ENCODE measurements at regions not wholly inside any gene's neighbourhood (a gene's known extent, or its start where the extent isn't known, plus 50 kb on each side); places are given as distances from the start of the nearest gene placed in this dataset.
A peak's percentile ranks its signal among the peaks of the same experiment; 100 is the strongest.

- DNase-seq: no peak
- Histone ChIP-seq H3K36me3 (replicated peaks in 1 of 2) (no peaks in the 10 kb centered on the region), H3K27ac (no peak overlapping the region), H3K4me3 (no peak overlapping the region), H3K27me3 (no peaks in the 10 kb centered on the region), H3K9me3 (replicated peaks in 1 of 3) (no peaks in the 10 kb centered on the region), H3K4me1 (replicated peaks in 1 of 2) (no peaks in the 10 kb centered on the region)
- 90 to 95% (median 91%) methylated on average over 6 of the region's 6 CpGs for WGBS, 4 donors
- TF ChIP-seq POLR2A (IDR thresholded peaks at IDR 0.05) (no peak), CTCF (IDR thresholded peaks at IDR 0.05) (no peak)
- intact Hi-C loops (cut with DNase I): no loop called here
Measured at GRCh38 chr6:2488578-2488977, 243.2 kb upstream of the GMDS start.

GRCh38 chr6:2485116-2485515 is 239.7 kb upstream of the GMDS start:
- Histone ChIP-seq H3K27ac (no peak overlapping the region), H3K9me3 (replicated peaks in 1 of 3) (no peaks in the 10 kb centered on the region), H3K27me3 (no peaks in the 10 kb centered on the region), H3K4me3 (no peak overlapping the region), H3K4me1 (replicated peaks in 1 of 2) (no peaks in the 10 kb centered on the region), H3K36me3 (replicated peaks in 1 of 2) (no peaks in the 10 kb centered on the region)
- DNase-seq: peak in 1 of 7 donors; percentile 2
- WGBS, 4 donors: 35 to 55% (median 47%) methylated on average over 7 of the region's 7 CpGs
- TF ChIP-seq CTCF (IDR thresholded peaks at IDR 0.05) (no peak), POLR2A (IDR thresholded peaks at IDR 0.05) (no peak)
- intact Hi-C loops (cut with DNase I): no loop called here

GRCh38 chr6:2482773-2483172 is 237.4 kb upstream of the GMDS start:
- no peak for DNase-seq
- intact Hi-C loops (cut with DNase I): no loop called here
- 68 to 91% (median 85%) methylated on average over 1 to 2 of the region's 2 CpGs for WGBS, 4 donors

DNA sequence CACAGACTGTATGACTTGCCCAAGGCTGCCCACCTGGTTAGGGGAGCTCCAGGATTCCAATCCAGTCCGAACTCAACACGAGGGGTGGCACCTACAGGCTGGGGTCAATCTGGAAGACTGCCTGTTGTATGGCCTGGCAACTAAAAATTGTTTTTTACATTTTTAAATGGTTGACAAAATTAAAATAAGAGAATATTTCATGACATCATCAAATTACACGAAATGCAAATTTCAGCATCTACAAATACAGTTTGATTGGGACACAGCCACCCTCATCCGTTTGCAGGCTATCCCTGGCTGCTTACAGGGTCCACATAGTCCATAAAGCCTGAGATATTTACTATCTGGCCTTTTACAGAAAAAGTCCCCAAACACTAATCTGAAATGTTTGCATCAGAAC is 235.9 kb upstream of the GMDS start:
- TF ChIP-seq POLR2A (IDR thresholded peaks at IDR 0.05): no peak
- no peak for TF ChIP-seq CTCF (IDR thresholded peaks at IDR 0.05)
- no peaks in the 10 kb centered on the region for H3K36me3 ChIP-seq (replicated peaks in 1 of 2)
- H3K9me3 ChIP-seq (replicated peaks in 1 of 3): no peaks in the 10 kb centered on the region
- H3K27me3 ChIP-seq: no peaks in the 10 kb centered on the region
- WGBS, 4 donors: 89 to 95% (median 93%) methylated on average over 4 of the region's 4 CpGs
- intact Hi-C loops (cut with DNase I): no loop called here
- H3K4me1 ChIP-seq (replicated peaks in 1 of 2): no peaks in the 10 kb centered on the region
- no peak for DNase-seq
- H3K4me3 ChIP-seq: no peak overlapping the region
- no peak overlapping the region for H3K27ac ChIP-seq

More at GRCh38 chr6:2482773-2483172, 237.4 kb upstream of the GMDS start:
- TF ChIP-seq POLR2A (IDR thresholded peaks at IDR 0.05): no peak
- no peak for TF ChIP-seq CTCF (IDR thresholded peaks at IDR 0.05)
- H3K27ac ChIP-seq: no peak overlapping the region
- H3K27me3 ChIP-seq: no peaks in the 10 kb centered on the region
- no peaks in the 10 kb centered on the region for H3K9me3 ChIP-seq (replicated peaks in 1 of 3)
- no peaks in the 10 kb centered on the region for H3K4me1 ChIP-seq (replicated peaks in 1 of 2)
- no peaks in the 10 kb centered on the region for H3K36me3 ChIP-seq (replicated peaks in 1 of 2)
- H3K4me3 ChIP-seq: no peak overlapping the region

All from adrenal gland (tissue), 9 donors.